ENCODE measurements at regions not wholly inside any gene's neighbourhood (a gene's known extent, or its start where the extent isn't known, plus 50 kb on each side); places are given as distances from the start of the nearest gene placed in this dataset.

GRCh38 chr6:167547751-167548150 lies 222.9 kb downstream of the TTLL2 start:
- POLR2A ChIA-PET, result no interaction called here

More at GRCh38 chr6:167547751-167548150, 222.9 kb downstream of the TTLL2 start:
- intact Hi-C loops (cut with micrococcal nuclease), result no loop called here
- DNase-seq (ENCODE audit: low read depth, low spot score) (no peak), ATAC-seq (no peak)
- H3K27me3 ChIP-seq (ENCODE audit: insufficient read depth, low read length), result no peaks in the 10 kb centered on the region
- no peak overlapping the region for H3K9ac ChIP-seq (ENCODE audit: low read length)
- no peak overlapping the region for H3K4me2 ChIP-seq (ENCODE audit: low read length)
- CTCF ChIA-PET, result no interaction called here
- TF ChIP-seq TCF7L2 (IDR thresholded peaks at IDR 0.05; ENCODE audit: borderline replicate concordance, extremely low read depth, insufficient read depth, insufficient read length) (no peak), ZFX (IDR thresholded peaks at IDR 0.05) (no peak), JUND (IDR thresholded peaks at IDR 0.05) (no peak), EGR1 (IDR thresholded peaks at IDR 0.05; ENCODE audit: low read depth) (no peak), CBX3 (IDR thresholded peaks at IDR 0.05; ENCODE audit: low read depth) (no peak), FOSL1 (IDR thresholded peaks at IDR 0.05; ENCODE audit: low read depth) (no peak), EZH2phosphoT487 (IDR thresholded peaks at IDR 0.05; ENCODE audit: borderline replicate concordance) (no peak), ATF3 (IDR thresholded peaks at IDR 0.05) (no peak), CTCF (IDR thresholded peaks at IDR 0.05 in 2 of 3, conservative IDR thresholded peaks at IDR 0.05 in 1 of 3; ENCODE audit: borderline replicate concordance in 1 of 3, insufficient read depth in 1 of 3, low read depth in 2 of 3, low read length in 2 of 3) (no peak), SIN3A (IDR thresholded peaks at IDR 0.05; ENCODE audit: low read depth) (no peak)
- no peaks in the 10 kb centered on the region for H3K9me3 ChIP-seq (ENCODE audit: control insufficient read depth in 1 of 2, insufficient read depth in 1 of 2, low read depth in 1 of 2, low read length in 2 of 2)
- RAD21 ChIA-PET (ENCODE audit: low non-redundant PET in 1 of 2, low total read pairs in 2 of 2, uncharacterized antibody in 2 of 2, unreplicated experiment in 2 of 2), result no interaction called here
- H3K9me2 ChIP-seq (ENCODE audit: insufficient read depth), result no peaks in the 10 kb centered on the region
- no TSS peak for BruUV-seq (replicated peaks)
- no peaks in the 10 kb centered on the region for H3K36me3 ChIP-seq (ENCODE audit: control insufficient read depth in 1 of 2, insufficient read depth in 2 of 2, low read length in 2 of 2)
- H3K79me2 ChIP-seq (ENCODE audit: insufficient read depth, low read length), result no peaks in the 10 kb centered on the region
- H3K4me1 ChIP-seq (ENCODE audit: control insufficient read depth in 1 of 2, insufficient read depth in 2 of 2, low read length in 2 of 2), result no peaks in the 10 kb centered on the region
- no peaks in the 10 kb centered on the region for H4K20me1 ChIP-seq (ENCODE audit: insufficient read depth)
- H3K27ac ChIP-seq (ENCODE audit: low read depth, low read length), result no peak overlapping the region
- H3K4me3 ChIP-seq (replicated peaks in 1 of 2; ENCODE audit: low read depth in 1 of 2, low read length in 2 of 2), result no peak overlapping the region
- H2AFZ ChIP-seq (ENCODE audit: low read depth, low read length, poor library complexity, severe bottlenecking), result no peak overlapping the region

Data from HCT116 (cell line).